HG02885 (cell line): ENCODE measurements at regions not wholly inside any gene's neighbourhood (a gene's known extent, or its start where the extent isn't known, plus 50 kb on each side); places are given as distances from the start of the nearest gene placed in this dataset.

Experiments
- ATAC-seq: cut with Tn5 transposase; IDR thresholded peaks from one replicate; pipeline ENCODE4 v1.9.1; 2021; ENCODE audit warnings: mild to moderate bottlenecking; ENCODE audit not compliant: unreplicated experiment, poor library complexity

DNA sequence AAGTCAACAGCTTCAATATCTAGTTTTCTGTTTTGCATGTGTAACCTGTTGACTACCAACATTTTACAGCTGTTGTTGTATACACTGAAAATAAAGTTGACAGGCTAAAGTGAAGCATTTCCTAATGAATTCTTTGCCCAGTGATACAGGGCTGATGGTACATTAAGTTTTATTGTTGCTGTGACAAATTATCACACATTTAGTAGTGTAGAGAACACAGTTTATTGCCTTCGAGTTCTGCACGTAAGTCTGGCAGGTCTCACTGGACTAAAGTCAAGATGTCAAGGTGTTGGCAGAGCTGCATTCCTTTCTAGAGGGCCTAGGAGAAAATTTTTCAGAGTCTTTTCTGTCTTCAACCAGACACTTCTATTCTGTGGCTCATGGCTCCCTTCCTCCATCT, 184.2 kb downstream of the SLITRK6 start:
- ATAC-seq: no peak

DNA sequence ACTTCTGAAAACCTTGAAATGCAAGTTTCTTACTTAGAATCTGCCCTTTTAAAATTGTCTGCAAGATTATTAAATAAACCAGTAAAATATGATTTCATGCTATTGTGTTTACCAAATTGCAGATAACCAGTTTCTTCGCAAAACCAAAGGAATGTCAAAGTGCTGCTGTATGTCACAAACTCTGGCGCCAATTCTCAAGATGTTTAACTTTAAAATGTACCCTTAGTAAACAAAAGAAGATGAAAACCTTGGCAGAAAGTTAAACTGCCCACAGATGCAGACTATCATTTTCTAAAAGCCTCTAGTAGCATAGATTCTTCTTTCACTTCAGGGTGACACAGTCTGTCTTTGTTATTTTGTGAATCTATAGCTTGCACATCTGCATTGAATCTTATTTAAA, 189.2 kb downstream of the SLITRK6 start:
- no peak for ATAC-seq

DNA sequence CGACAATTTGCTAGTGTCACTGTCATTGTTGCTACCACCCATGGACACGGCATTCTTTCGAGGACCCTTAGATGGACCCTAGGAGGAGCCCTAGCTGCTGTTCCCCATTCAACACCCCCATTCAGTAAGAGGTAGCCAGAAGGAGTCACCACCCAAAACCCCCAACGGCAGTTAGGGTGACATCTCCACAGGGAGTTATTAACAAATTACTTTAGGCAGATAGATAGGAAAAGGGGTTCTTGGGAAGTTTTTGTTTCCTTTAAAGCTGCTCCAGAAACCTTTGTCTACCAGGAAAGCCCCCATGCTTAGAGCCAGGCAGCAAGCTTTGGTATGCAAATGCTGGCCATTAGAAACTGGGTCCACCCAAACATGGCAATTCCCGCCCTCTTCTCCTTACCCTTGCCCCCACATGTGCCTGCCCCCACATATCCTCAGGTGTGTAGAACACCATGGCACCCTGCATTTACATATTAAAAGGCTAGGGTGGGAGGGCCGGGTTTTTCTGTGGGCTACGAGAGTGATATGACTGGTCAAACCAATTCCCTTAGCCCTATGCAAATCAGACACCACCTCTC, 190.9 kb downstream of the SLITRK6 start:
- ATAC-seq: no peak

DNA sequence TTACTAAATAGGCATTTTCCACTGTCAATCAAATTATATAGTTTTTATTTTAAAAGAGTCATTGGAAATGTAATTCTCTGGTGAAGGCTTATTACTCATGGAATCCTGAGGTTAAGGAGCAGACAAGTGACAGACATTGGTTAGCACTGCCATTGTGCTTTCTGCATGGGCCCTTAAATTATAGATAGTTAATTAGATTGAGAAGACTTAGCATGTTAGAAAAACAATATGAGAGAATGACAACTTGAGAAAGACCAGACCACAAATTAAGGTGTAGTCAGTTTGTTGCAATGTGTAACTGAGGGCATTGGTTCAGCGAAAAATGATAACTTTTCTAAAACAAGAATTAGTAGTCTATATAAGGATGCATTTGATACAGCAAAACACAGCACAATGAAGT, 195.5 kb downstream of the SLITRK6 start:
- no peak for ATAC-seq

DNA sequence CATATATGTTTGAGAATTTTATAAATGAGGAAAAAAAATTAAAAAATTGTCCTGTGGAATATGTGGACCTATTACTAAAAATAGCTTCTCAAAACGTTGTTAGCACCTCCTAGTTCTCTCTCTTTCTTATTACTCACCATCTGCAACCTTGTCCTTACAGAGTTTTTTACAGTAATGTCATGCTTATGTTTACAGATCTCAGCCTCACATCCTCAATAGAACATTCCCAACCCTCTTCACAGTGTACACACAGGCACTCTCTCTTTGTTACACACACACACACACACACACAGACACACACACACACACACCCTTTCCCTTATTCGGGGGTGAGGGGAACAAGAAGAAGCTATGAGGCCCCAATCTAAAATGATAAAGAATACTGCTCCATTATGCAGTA, 197.7 kb downstream of the SLITRK6 start:
- ATAC-seq: no peak

DNA sequence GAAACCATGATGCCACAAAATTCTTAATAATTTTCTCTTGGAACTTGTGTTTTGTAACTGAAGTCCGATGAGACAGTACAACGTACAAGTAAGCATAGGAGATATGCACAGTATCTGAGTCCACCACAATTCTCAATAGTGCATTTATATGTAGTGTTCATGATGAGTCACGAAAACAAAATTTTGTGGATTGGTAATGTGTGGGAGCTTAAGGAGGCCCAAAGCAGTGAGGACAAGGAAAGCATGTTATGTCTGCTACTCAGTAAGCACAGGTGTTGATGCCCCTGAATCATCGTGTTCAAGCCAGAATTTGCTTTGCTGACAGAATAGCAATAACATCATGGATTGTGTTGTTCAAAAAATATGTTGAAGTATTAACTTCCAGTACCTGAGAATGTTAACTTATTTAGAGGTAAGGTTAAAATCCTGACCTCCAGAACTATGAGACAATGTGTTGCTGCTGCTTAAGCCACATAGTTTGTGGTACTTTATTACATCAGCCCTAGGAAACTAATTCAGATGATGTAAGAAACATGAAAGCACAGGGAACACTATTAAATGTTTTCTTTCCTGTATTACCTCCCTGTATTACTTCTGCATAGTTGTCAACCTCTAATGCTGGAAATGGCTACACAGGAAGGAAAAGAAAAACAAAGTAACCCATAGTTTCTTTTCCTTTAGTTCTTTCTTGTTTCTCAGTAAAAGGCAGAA, 201.3 kb downstream of the SLITRK6 start:
- no peak for ATAC-seq

DNA sequence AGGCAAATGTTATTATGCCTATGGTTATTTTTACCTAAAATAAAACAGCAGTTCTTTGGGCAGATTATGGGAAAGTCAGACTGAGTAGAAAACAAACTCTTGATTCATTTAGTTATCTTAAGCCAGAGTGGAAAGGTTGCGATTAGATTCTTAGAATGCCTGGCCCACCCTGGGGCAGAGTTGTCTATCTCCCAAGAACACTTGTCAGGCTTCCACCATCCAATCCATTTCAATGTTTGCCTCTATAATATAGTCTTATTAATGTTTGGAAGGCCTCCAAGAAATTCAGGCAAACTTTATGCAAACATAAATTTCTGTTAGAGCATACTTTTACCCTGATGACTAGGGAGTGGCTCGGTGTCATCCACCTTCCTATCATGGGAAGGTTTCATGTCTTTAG, 207.0 kb downstream of the SLITRK6 start:
- ATAC-seq: no peak

DNA sequence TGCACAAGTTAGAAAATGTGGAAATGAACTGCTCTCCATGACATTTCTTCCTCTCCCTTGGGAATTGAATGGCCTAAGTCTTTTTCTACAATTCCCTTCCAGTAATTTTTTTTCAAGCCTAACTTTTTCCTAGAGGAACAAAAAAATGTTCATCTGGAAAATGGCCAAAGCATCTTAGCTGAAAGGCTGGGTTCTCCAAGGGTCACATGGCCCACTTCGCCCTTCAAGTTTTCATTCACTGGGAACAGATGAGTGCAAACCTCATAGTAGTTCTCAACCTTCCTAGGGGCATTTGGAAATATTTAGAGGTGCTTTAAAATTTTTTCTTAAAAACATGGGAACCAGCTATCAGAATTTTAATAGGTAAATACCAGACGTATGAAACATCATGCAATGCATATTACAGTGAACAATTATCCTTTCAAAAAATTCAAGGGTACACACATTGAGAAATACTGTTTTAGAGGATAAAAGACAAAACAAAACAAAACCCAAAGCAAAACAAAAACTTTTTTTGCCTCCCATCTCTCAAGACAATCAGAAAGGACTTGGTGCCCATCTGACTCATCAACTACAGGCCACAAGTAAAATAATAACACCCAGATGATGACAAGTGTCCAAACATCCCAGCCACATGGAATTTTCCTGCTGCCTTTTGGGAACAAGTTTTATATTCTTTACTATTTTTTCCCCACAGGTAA, 208.8 kb downstream of the SLITRK6 start:
- ATAC-seq: no peak

DNA sequence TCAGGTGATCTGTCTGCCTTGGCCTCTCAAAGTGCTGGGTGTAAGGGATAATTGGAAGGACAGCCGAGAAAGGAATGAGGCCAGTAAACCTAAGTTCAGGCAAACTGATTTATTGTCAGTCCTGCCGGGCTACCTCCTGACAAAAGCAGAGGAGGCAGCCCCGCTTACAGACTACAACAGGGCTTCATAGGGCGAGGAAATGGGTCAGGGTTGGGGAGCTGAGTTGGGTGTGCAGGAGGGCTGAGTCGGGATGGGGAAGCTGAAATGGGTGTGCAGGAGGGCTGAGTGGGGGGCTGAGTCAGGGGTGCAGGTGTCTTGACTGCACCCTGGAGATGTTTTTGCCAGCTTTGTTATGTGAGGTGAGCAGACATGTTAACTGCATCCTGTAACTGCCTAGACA, 210.2 kb downstream of the SLITRK6 start:
- ATAC-seq: no peak

DNA sequence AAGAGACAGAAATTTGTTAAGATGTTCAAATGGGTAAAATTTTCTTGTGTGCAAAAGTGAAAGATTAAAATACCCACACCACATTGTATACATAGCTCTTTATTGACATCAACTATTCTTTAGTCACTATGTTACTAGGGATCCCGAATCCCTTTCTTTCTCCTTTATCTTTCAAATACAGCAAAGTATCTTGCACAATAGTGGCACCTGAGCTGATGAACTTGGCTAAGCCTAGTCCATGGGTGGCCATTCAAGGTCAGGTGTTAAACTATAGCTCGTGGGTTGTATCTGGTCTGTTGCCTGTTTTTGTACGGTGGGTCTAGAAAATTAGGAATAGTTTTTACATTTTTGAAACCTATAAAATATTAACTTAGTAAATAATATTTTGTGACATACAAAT, 210.9 kb downstream of the SLITRK6 start:
- no peak for ATAC-seq

DNA sequence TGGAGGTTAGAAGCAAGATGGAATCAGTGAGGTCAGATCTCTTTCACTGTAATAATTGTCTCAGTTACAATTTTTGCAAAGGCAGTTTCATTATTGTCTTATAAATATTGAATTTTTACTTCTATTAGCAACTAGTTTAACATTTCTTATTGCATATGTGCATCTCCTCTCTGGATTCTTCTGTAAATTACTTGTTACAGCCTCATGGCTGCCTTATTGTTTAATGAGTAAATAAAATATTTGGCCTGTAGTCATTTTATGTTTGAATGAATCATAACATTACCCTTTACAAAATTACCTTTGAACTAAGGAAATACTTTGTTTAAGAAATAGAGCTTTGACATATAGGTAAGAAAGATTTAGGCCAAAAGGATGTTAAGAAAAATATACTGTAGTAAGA, 212.4 kb downstream of the SLITRK6 start:
- no peak for ATAC-seq

DNA sequence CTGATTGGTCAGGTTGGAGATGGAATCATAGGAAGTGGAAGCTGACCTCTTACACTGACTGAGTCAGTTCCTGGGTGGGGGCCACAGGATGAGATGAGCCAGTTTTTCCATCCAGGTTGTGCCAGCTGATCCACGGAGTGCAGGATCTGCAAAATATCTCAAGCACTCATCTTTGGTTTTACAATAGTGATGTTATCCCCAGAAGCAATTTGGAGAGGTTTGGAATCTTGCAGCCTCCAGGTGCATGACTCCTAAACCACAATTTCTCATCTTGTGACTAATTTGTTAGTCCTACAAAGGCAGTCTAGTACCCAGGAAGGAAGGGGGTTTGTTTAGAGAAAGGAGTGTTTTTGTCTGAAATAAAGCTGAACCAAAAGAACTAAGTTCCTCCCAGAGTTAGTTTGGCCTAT, 212.8 kb downstream of the SLITRK6 start:
- ATAC-seq: no peak

DNA sequence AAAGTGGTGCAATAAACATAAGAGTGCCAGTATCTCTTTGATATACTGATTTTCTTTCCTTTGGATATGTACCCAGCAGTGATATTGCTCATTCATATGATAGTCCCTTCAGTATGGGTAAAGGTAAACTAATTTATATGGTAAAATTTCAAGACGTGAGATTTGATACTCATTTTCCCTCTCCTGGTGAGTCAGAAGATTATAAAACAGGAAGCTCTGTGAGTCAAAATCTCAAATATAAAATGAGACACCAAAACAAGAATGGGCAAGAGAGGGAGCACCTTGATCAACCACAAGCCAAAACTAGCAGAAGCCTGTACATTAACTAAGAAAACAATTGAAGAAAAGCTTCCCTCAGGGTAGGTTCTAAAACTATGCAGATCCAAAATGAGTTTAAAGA, 216.3 kb downstream of the SLITRK6 start:
- no peak for ATAC-seq

DNA sequence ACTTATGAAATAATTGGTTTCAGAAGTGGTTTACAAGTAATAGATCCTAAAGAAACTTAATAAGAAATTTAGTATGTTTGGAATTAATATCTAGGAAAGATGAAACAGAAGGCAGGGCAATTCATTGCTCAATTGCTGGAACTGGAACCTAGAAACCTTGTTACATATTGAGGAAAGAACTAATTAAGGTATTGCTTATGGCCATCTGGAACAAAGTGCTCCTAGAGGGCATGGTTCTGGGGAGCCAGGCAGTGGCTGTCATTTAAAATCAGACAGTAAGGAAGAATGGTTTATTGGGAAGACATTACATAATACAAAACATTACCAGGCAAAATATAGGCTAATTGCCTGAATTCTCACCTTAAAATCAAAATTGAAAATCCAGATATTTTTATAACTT, 224.1 kb downstream of the SLITRK6 start:
- ATAC-seq: no peak

DNA sequence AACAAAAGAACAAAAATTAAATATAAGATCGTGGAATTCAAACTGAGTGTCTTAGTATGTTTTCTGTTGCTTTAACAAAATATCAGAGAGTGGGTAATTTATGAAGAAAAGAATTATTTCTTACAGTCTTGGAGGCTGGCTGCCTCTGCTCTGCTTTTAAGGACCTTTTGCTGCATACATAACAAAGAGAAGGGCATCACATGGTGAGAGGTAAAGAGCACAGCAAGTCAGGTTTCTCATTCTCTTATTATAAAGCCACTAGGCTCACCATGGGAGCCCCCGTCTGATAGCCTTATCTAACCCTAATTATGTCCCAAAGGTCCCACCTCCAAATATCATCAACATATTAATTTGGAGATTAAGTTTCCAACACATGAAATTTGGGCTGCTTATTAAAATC, 231.3 kb downstream of the SLITRK6 start:
- ATAC-seq: no peak

DNA sequence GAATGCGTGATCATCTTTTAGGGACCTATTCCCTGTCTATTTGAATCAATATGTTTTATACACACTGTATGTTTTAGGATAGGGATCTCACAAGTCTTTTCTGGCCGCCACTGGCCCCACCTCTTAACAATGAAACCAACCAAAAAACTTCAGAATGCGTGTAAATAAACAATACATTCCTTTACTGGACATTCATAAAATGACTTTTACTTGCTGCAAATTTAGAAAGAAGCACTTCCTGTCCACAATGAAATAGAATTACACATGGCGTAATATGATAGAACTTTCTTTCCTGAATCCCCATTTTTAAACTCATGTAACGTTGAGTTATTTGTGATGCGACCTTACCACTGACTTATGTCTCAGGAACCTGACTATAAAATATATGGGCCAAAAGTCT, 233.6 kb downstream of the SLITRK6 start:
- ATAC-seq: no peak

DNA sequence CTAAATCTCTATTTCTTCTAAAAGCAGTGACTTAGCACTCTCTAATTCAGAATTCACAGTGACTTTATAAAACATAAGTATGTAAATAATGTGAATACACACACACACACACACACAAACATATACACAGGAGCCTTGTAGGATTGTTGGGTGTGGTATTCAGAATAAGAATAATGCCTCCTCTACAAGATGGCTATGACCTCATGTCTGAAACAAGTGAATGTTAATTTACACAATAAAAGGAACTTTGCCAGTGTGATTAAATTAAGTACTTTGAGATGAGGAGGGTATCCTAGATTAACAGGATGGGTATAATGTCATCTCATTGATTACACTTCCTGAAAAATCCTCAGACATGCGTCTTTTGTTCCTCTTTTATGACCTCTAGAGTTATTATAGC, 234.6 kb downstream of the SLITRK6 start:
- ATAC-seq: no peak

DNA sequence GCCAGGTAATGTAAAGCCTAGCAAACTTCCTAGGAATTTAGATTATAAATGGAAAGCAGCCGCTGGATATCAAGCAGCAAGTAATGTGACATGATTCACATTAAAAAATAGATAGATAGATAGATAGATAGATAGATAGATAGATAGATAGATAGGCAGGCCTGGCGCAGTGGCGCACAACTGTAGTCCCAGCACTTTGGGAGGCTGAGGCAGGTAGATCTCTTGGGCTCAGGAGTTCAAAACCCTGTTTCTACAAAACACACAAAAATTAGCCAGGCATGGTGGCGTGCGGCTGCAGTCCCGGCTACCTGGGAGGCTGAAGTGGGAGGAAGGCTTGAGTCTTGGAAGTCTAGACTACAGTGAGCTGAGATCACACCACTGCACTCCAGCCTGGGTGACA, 236.9 kb downstream of the SLITRK6 start:
- ATAC-seq: no peak

DNA sequence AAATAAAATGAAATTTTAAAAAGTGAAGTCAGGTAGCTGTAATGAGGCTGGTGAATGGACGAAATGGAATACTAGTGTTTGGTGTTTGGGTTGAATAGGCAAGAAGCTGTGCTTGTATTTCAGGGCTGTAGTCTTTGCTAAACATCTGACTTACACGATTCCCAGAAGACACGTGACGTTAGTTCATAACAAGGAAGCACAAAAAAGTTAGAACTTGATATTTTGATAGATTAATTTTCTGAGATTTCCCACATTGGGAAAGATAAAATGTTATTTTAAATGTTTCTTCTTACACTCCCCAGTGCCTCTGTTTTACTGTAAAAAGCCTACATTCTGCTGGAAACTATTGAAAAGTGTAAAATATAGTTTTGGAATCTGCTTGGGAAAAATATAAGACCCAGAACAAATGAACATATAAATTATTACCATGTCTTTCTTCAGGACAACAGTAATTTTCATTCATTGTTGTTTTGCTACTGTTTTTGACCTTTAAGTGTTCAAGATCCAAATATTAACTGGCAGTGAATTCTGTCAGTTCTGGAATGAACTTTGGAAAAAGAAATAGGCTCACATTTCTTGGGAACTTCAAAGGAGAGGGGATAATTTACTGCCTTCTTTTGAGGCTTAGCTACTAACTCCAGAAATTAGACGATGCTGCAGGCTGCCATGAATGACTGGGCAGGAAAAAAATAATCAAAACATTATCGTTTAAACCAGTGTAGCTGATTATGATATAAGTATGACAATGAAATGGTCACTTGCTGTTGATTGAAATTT, 241.3 kb downstream of the SLITRK6 start:
- ATAC-seq: no peak

DNA sequence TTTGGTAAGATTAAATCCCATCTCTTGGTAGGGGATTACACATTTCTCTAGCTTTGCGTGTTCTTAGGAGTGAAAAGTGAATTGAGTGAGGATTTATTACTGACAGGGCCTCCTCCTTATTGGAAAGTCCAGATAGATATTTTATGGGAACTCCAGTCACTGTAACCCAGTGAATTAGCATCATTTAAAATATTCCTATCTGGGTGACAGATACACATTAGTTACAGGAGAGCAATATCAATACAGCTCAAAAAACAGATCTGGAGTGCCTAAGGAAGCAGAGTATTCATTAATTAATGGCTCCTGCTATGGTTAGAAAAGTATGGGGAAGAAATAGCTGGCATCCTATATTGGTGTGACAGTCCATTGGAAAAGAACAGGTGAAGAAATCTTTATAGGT, 248.2 kb downstream of the SLITRK6 start:
- ATAC-seq: no peak

DNA sequence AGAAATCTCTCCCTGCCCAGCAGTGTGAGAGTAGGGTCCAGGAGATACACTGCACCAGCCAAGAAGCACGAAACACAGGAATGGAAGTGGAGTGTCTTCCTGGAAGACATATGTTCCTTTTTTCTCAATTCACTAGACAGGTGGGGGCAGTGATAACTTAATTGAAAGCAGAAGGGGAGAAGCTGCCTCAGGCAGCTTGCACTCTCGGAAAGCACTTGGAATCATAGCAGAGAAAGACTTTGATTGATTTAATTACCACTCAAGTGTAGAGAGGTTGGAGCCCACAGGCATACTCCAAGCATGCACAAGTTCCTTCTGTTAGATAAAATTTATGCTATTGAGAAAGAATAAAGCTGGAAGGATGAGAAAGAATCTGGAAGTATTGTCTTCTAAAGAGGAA, 249.4 kb downstream of the SLITRK6 start:
- ATAC-seq: no peak
